ENCODE measurements at regions not wholly inside any gene's neighbourhood (a gene's known extent, or its start where the extent isn't known, plus 50 kb on each side); places are given as distances from the start of the nearest gene placed in this dataset.
A peak's percentile ranks its signal among the peaks of the same experiment; 100 is the strongest.

DNA sequence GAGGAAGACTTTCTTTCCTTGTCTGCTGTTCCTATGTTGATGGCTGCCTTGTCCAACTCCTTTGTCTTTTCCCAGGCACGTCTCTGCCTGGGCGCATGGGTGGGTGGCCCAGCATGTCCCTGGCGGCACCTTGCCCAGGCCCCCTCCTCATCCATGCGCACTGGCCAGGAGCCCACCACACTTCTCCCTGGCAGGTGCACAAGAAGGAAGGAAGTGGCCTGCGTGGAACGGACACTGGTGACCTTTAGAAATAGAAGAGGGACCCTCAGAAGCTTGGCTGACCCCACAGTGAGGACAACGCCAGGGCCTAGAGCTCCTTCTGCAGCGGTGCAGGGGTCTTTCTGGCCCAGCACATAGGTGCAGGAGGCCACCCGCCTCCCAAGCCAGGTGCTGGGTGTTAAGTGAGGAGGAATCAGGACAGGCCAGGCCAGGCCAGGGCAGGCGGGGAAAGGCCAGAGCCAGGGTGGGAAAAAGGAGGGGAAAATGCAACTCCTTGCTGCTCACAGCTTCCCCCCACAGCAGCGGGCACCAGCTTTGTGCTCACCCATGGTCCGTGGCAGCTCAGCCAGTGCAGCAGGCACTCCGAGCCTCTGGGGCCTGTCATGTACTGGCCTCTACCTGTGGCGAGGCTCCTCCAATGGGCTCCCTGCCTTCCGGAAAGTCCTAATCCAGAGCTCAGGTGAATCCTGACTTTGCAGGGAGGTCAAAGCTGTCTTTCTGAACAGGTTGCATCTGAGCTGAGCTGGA is 104.0 kb downstream of the SOX1 start:
- Histone ChIP-seq H3K56ac (replicated peaks; ENCODE audit: insufficient read length, low read depth, low read length) (no peak overlapping the region), H3K4me2 (ENCODE audit: insufficient read depth in 1 of 2, low read depth in 2 of 2, low read length in 2 of 2) (no peak overlapping the region), H3K23me2 (ENCODE audit: low read depth, low read length) (no peaks in the 10 kb centered on the region), H3K18ac (ENCODE audit: extremely low read depth, low read length) (0 out of 2 replicates have a peak overlapping the region, but pooled peaks have one; percentile 2), H4K91ac (replicated peaks; ENCODE audit: insufficient read length, low read length) (no peak overlapping the region), H3K27me3 (replicated peaks in 1 of 4; ENCODE audit: control insufficient read depth in 3 of 4, extremely low read depth in 1 of 4, insufficient read depth in 3 of 4, low read length in 3 of 4) (no peaks in the 10 kb centered on the region; a peak in 1 of 7 replicates), H4K8ac (ENCODE audit: extremely low read depth, insufficient read depth, low read length) (peak overlapping the region; percentile 0; the same call in 1 of the 2 replicates), H2AK5ac (ENCODE audit: low read depth, low read length) (no peak overlapping the region), H3K4ac (replicated peaks; ENCODE audit: insufficient read length, low read depth, low read length) (no peak overlapping the region), H3K14ac (ENCODE audit: insufficient read length) (no peak overlapping the region), H3K79me2 (ENCODE audit: control insufficient read depth in 1 of 2, insufficient read depth in 2 of 2, low read length in 2 of 2) (no peaks in the 10 kb centered on the region), H2BK12ac (ENCODE audit: low read depth, low read length) (no peak overlapping the region), H4K20me1 (replicated peaks in 1 of 2; ENCODE audit: control insufficient read depth in 1 of 2, insufficient read depth in 2 of 2, low read length in 2 of 2) (no peaks in the 10 kb centered on the region), H3K27ac (ENCODE audit: low read depth, low read length) (no peak overlapping the region), H3K4me3 (ENCODE audit: extremely low read depth in 1 of 4, insufficient read depth in 2 of 4, low read depth in 3 of 4, low read length in 4 of 4) (no peak overlapping the region), H2BK15ac (ENCODE audit: low read length) (no peak overlapping the region), H3K23ac (ENCODE audit: insufficient read length) (no peak overlapping the region), H3K79me1 (ENCODE audit: low read depth, low read length) (no peaks in the 10 kb centered on the region), H3K9me3 (ENCODE audit: insufficient read depth in 2 of 2, low read depth in 1 of 2, low read length in 1 of 2) (peaks cover 0 to 7% of the 10 kb centered on the region in 2 experiments; a peak in 2 of 4 replicates), H2AFZ (ENCODE audit: low read length) (no peak overlapping the region), H2BK20ac (ENCODE audit: low read length) (no peak overlapping the region), H2BK5ac (ENCODE audit: low read depth, low read length) (no peak overlapping the region; the same call in 1 of the 2 replicates), H3K4me1 (replicated peaks in 1 of 4; ENCODE audit: control insufficient read depth in 3 of 4, insufficient read depth in 4 of 4, low read length in 3 of 4) (peaks cover 0 to 2% (median under 1%) of the 10 kb centered on the region in 4 experiments; a peak in 3 of 7 replicates), H4K5ac (ENCODE audit: insufficient read length, low read depth, low read length) (no peak overlapping the region), H2BK120ac (replicated peaks; ENCODE audit: low read depth, low read length) (no peak overlapping the region), H3K36me3 (ENCODE audit: control insufficient read depth in 2 of 4, insufficient read depth in 4 of 4, low read length in 3 of 4) (no peaks in the 10 kb centered on the region), H3K9ac (replicated peaks in 1 of 4; ENCODE audit: extremely low read depth in 1 of 4, low read depth in 3 of 4, low read length in 3 of 4) (no peak overlapping the region)
- FAIRE-seq (no peak), DNase-seq (ENCODE audit: low read depth in 1 of 2, low spot score in 2 of 2) (no peak)
- ChIA-PET CTCF (ENCODE audit: partially characterized antibody) (interaction anchor here (0.7 to 1.6 kb wide), 5 partner anchors 9 to 636 kb away, joined by 3 to 6 read pairs (median 4); no protein-coding TSS in a partner anchor), POLR2A (ENCODE audit: partially characterized antibody) (interaction anchor here (1.4 kb wide), 1 partner anchor 10 kb away, joined by 4 read pairs; no protein-coding TSS in a partner anchor)
- 93% methylated on average over 15 of the region's 15 CpGs; no CpG with 5 or more reads in 1 of the 2 experiments for WGBS, 2 experiments (ENCODE audit: extremely low coverage in 1 of 2, insufficient coverage in 1 of 2, insufficient read length in 1 of 2, insufficient replicate concordance in 2 of 2, low coverage in 1 of 2, low lambda C conversion rate in 2 of 2, missing lambda C conversion rate in 1 of 2)
- TF ChIP-seq JUN (IDR thresholded peaks at IDR 0.05; ENCODE audit: low read depth, low read length) (no peak), CHD1 (IDR thresholded peaks at IDR 0.05; ENCODE audit: low read depth, low read length) (no peak), CTBP2 (IDR thresholded peaks at IDR 0.05; ENCODE audit: borderline replicate concordance, insufficient read depth, insufficient read length, low read length) (no peak), TEAD4 (IDR thresholded peaks at IDR 0.05; ENCODE audit: low read depth, low read length) (no peak), CBX5 (IDR thresholded peaks at IDR 0.05; ENCODE audit: low read depth, low read length) (no peak), CEBPB (IDR thresholded peaks at IDR 0.05; ENCODE audit: low read depth, low read length) (no peak), TAF7 (optimal IDR thresholded peaks at IDR 0.05; ENCODE audit: borderline replicate concordance, low read depth, low read length) (no peak)
